SK-N-SH (cell line): ENCODE measurements at regions not wholly inside any gene's neighbourhood (a gene's known extent, or its start where the extent isn't known, plus 50 kb on each side); places are given as distances from the start of the nearest gene placed in this dataset.
A peak's percentile ranks its signal among the peaks of the same experiment; 100 is the strongest.

Experiments used
- CTCF ChIA-PET: fragments of 300-600, 350-600 bp; formaldehyde crosslinking; extraction: SDS; loops from one replicate; lab custom pipeline; 2021; lab: Yijun Ruan, JAX
- POLR2A ChIA-PET: fragments of 350-600 bp; sonication (Branson Sonifier 250); formaldehyde crosslinking; extraction: SDS; loops from one replicate; lab custom pipeline; 2020; ENCODE audit warnings: antibody characterized with exemption, inconsistent platforms; lab: Yijun Ruan, JAX
- DNase-seq: peaks from one replicate; pipeline ENCODE4 v3.0.0; 2012
- H2AFZ ChIP-seq: fragments of 200-600 bp; sonication (generic); 2 replicates; pipeline ENCODE4 v1.8.1; 2016; ENCODE audit warnings: antibody characterized with exemption, mild to moderate bottlenecking, low read depth
- H3F3A ChIP-seq: fragments of 200-600 bp; sonication (generic); replicated peaks from 2 replicates; pipeline ENCODE3; 2016; ENCODE audit warnings: antibody characterized with exemption, mild to moderate bottlenecking; ENCODE audit not compliant: insufficient read depth
- H3K27ac ChIP-seq, 2 experiments: fragments of 200-500 bp in 1 of 2; fragments of 200-600 bp in 1 of 2; sonication (Bioruptor generic) in 1 of 2; sonication (generic), shearing (Covaris generic) in 1 of 2; 2 replicates each; pipeline versions ENCODE4 v1.5.1 to v1.6.1; 2014 to 2016; ENCODE audit warnings: low read depth in 2 of 2, inconsistent platforms in 1 of 2, low read length in 1 of 2, mild to moderate bottlenecking in 1 of 2, mixed read lengths in 1 of 2
- H3K27me3 ChIP-seq: fragments of 200-600 bp; sonication (generic), shearing (Covaris generic); 2 replicates; pipeline ENCODE4 v1.6.1; 2016; ENCODE audit warnings: mixed run types; ENCODE audit not compliant: insufficient read depth
- H3K36me3 ChIP-seq, 2 experiments: fragments of 200-500 bp in 1 of 2; fragments of 200-600 bp in 1 of 2; sonication (Bioruptor generic) in 1 of 2; sonication (generic) in 1 of 2; replicated peaks in 1 of 2; 2 replicates each; pipeline versions ENCODE3 to v1.5.1; 2014 to 2016; ENCODE audit warnings: low read length in 1 of 2, mild to moderate bottlenecking in 1 of 2; ENCODE audit not compliant: insufficient read depth in 2 of 2, control insufficient read depth in 1 of 2
- H3K4me1 ChIP-seq, 2 experiments: fragments of 200-500 bp in 1 of 2; fragments of 200-600 bp in 1 of 2; sonication (Bioruptor generic) in 1 of 2; sonication (generic), shearing (Covaris generic) in 1 of 2; 2 replicates each; pipeline versions ENCODE4 v1.5.1 to v1.6.1; 2014 to 2016; ENCODE audit warnings: low read depth in 1 of 2, low read length in 1 of 2, mixed run types in 1 of 2; ENCODE audit not compliant: insufficient read depth in 2 of 2, control insufficient read depth in 1 of 2
- H3K4me2 ChIP-seq: fragments of 200-600 bp; sonication (generic), shearing (Covaris generic); 2 replicates; pipeline ENCODE4 v1.6.1; 2017; ENCODE audit warnings: mixed run types
- H3K4me3 ChIP-seq, 2 experiments: fragments of 200-500 bp in 1 of 2; fragments of 200-600 bp in 1 of 2; sonication (Bioruptor generic) in 1 of 2; sonication (generic), shearing (Covaris generic) in 1 of 2; 2 replicates each; pipeline versions ENCODE4 v1.5.1 to v1.8.1; 2014 to 2016; ENCODE audit warnings: low read depth in 2 of 2, inconsistent platforms in 1 of 2, low read length in 1 of 2, mild to moderate bottlenecking in 1 of 2, mixed read lengths in 1 of 2, moderate library complexity in 1 of 2
- H3K79me2 ChIP-seq: fragments of 200-600 bp; sonication (generic); 2 replicates; pipeline ENCODE4 v1.8.1; 2017; ENCODE audit warnings: mild to moderate bottlenecking; ENCODE audit not compliant: insufficient read depth
- H3K9ac ChIP-seq: fragments of 200-600 bp; sonication (generic); 2 replicates; pipeline ENCODE4 v1.6.1; 2017; ENCODE audit warnings: mixed run types
- H3K9me2 ChIP-seq: fragments of 200-600 bp; sonication (generic); 2 replicates; pipeline ENCODE4 v1.6.1; 2017; ENCODE audit warnings: mixed run types
- H3K9me3 ChIP-seq: fragments of 200-600 bp; sonication (generic); 2 replicates; pipeline ENCODE4 v1.6.1; 2017; ENCODE audit warnings: mixed run types, mild to moderate bottlenecking, moderate library complexity
- H4K20me1 ChIP-seq: fragments of 200-600 bp; sonication (generic); 2 replicates; pipeline ENCODE4 v1.6.1; 2017; ENCODE audit warnings: mild to moderate bottlenecking, mixed run types; ENCODE audit not compliant: insufficient read depth
- CHD2 ChIP-seq: fragments of 150-350 bp; IDR thresholded peaks from 2 replicates; pipeline ENCODE4 v1.6.1; 2018; ENCODE audit warnings: low read length; ENCODE audit not compliant: partially characterized antibody
- ELF1 ChIP-seq: IDR thresholded peaks from 2 replicates; pipeline ENCODE4 v1.4.0; 2012
- EP300 ChIP-seq, 2 experiments: IDR thresholded peaks; 2 replicates each; pipeline versions ENCODE4 v1.4.0 to v1.6.1; 2012; ENCODE audit warnings: borderline replicate concordance in 1 of 2, low read depth in 1 of 2, low read length in 1 of 2
- FOSL2 ChIP-seq: IDR thresholded peaks from 2 replicates; pipeline ENCODE4 v1.4.0; 2012; ENCODE audit warnings: low read depth, mild to moderate bottlenecking, moderate library complexity, borderline replicate concordance
- GATA2 ChIP-seq: sonication (generic); formaldehyde crosslinking; IDR thresholded peaks from 2 replicates; pipeline ENCODE4 v1.5.0; 2020; ENCODE audit warnings: mild to moderate bottlenecking, missing genetic modification reagents
- JUND ChIP-seq: IDR thresholded peaks from 2 replicates; pipeline ENCODE4 v1.4.0; 2012
- MAX ChIP-seq: IDR thresholded peaks from 2 replicates; pipeline ENCODE4 v1.4.0; 2012; ENCODE audit warnings: low read depth
- MEF2A ChIP-seq: IDR thresholded peaks from 2 replicates; pipeline ENCODE4 v1.4.0; 2012; ENCODE audit warnings: low read depth, borderline replicate concordance
- MXI1 ChIP-seq: IDR thresholded peaks from 2 replicates; pipeline ENCODE4 v1.6.1; 2012; ENCODE audit warnings: mild to moderate bottlenecking, low read depth, low read length, improper control_type of control experiment
- NRF1 ChIP-seq: IDR thresholded peaks from 2 replicates; pipeline ENCODE4 v1.6.1; 2012; ENCODE audit warnings: low read depth, mild to moderate bottlenecking, low read length
- POLR2AphosphoS5 ChIP-seq: IDR thresholded peaks from 2 replicates; pipeline ENCODE4 v1.6.1; 2012; ENCODE audit warnings: low read depth, low read length
- RCOR1 ChIP-seq: fragments of 150-350 bp; IDR thresholded peaks from 2 replicates; pipeline ENCODE4 v1.6.1; 2017; ENCODE audit warnings: antibody characterized with exemption, low read length
- REST ChIP-seq: IDR thresholded peaks from 2 replicates; pipeline ENCODE4 v1.6.1; 2012; ENCODE audit warnings: mild to moderate bottlenecking, low read depth, low read length, moderate library complexity
- RFX5 ChIP-seq: IDR thresholded peaks from 2 replicates; pipeline ENCODE4 v1.6.1; 2012; ENCODE audit warnings: mild to moderate bottlenecking, improper control_type of control experiment, low read length
- SIN3A ChIP-seq: IDR thresholded peaks from 2 replicates; pipeline ENCODE4 v1.6.1; 2012; ENCODE audit warnings: low read depth, mild to moderate bottlenecking, low read length, moderate library complexity, borderline replicate concordance
- SMC3 ChIP-seq: IDR thresholded peaks from 2 replicates; pipeline ENCODE4 v1.6.1; 2012; ENCODE audit warnings: low read depth, low read length, improper control_type of control experiment
- TAF1 ChIP-seq: IDR thresholded peaks from 2 replicates; pipeline ENCODE4 v1.6.1; 2012; ENCODE audit warnings: low read depth, mild to moderate bottlenecking, low read length, moderate library complexity, borderline replicate concordance
- ZBTB33 ChIP-seq: IDR thresholded peaks from 2 replicates; pipeline ENCODE4 v1.4.0; 2012; ENCODE audit warnings: low read depth, borderline replicate concordance
- WGBS: methylation state at CpG from one replicate; pipeline ENCODE4 v1.1.6; 2017; ENCODE audit warnings: low lambda C conversion rate; 5-methylcytosine and 5-hydroxymethylcytosine counted together

GRCh38 chr5:103374473-103374963, 116.0 kb downstream of the MACIR start (continued):
- TF ChIP-seq MEF2A (no peak), RFX5 (no peak), ZBTB33 (no peak), FOSL2 (no peak)

GRCh38 chr5:103373597-103374472, 115.3 kb downstream of the MACIR start:
- ChIA-PET CTCF (interaction anchor here (1.1 to 1.3 kb wide), 2 partner anchors 49 to 149 kb away, joined by 3 to 4 read pairs; no protein-coding TSS in a partner anchor), POLR2A (no interaction called here)
- Histone ChIP-seq H3K4me1 (peaks cover 9 to 22% of the 10 kb centered on the region in 2 experiments; a peak in 3 of 4 replicates), H4K20me1 (no peaks in the 10 kb centered on the region), H3K9ac (no peak overlapping the region), H3F3A (no peaks in the 10 kb centered on the region), H3K27me3 (no peaks in the 10 kb centered on the region), H3K9me2 (no peaks in the 10 kb centered on the region), H3K79me2 (no peaks in the 10 kb centered on the region), H3K9me3 (no peaks in the 10 kb centered on the region), H3K27ac (peak overlapping the region in 1 of 2 experiments; percentile 71; a peak in 2 of 4 replicates), H2AFZ (no peak overlapping the region; the same call in 1 of the 2 replicates), H3K36me3 (no peaks in the 10 kb centered on the region), H3K4me2 (no peak overlapping the region), H3K4me3 (no peak overlapping the region)
- DNase-seq = no peak
- WGBS = 82% methylated on average over 9 of the region's 9 CpGs
- TF ChIP-seq JUND (no peak), CHD2 (no peak), TAF1 (no peak), MXI1 (no peak), SMC3 (no peak), POLR2AphosphoS5 (no peak), NRF1 (no peak), ZBTB33 (no peak), GATA2 (CRISPR knock-in tag) (no peak), RFX5 (no peak), EP300 (IDR thresholded peaks at IDR 0.05; ENCODE audit: borderline replicate concordance in 1 of 2, low read depth in 1 of 2, low read length in 1 of 2) (no peak), RCOR1 (no peak), SIN3A (no peak), MEF2A (no peak), ELF1 (no peak), REST (no peak), MAX (no peak)
